ENCODE measurements at regions not wholly inside any gene's neighbourhood (a gene's known extent, or its start where the extent isn't known, plus 50 kb on each side); places are given as distances from the start of the nearest gene placed in this dataset.

- DNase-seq (ENCODE audit: low read depth, low spot score) = no peak
- no peak overlapping the region for H3K4me3 ChIP-seq (ENCODE audit: low read length)
These were observed 56.5 kb upstream of the TENT5A start for GRCh38 chr6:81808851-81809570.

- H3K4me3 ChIP-seq (ENCODE audit: low read length) = no peak overlapping the region
These were observed 54.5 kb upstream of the TENT5A start for GRCh38 chr6:81806793-81807565.

GRCh38 chr6:81802356-81802755 lies 49.9 kb upstream of the TENT5A start:
- DNase-seq (ENCODE audit: low read depth, low spot score) = no peak
- H3K4me3 ChIP-seq (ENCODE audit: low read length) = no peak overlapping the region

More at GRCh38 chr6:81806793-81807565, 54.5 kb upstream of the TENT5A start:
- no peak for DNase-seq (ENCODE audit: low read depth, low spot score)

All from Jurkat, Clone E6-1 (cell line).